Ovary (tissue), 3 donors: ENCODE measurements at regions not wholly inside any gene's neighbourhood (a gene's known extent, or its start where the extent isn't known, plus 50 kb on each side); places are given as distances from the start of the nearest gene placed in this dataset.

Experiments
- CTCF ChIP-seq, 3 donors: fragments of 450-650 bp in 2 of 3; fragments of 200-600 bp in 1 of 3; IDR thresholded peaks; one replicate each; pipeline versions ENCODE4 v1.5.1 to v1.8.0; 2016 to 2022; ENCODE audit warnings: antibody characterized with exemption in 3 of 3, mild to moderate bottlenecking in 1 of 3
- POLR2A ChIP-seq: fragments of 450-650 bp; IDR thresholded peaks from one replicate; pipeline ENCODE4 v1.6.1; 2017; ENCODE audit warnings: antibody characterized with exemption, mild to moderate bottlenecking, moderate library complexity
- donor health status: DM: no; HTN: no; CAD: no.

GRCh38 chr2:154580767-154581166, 117.7 kb upstream of the KCNJ3 start:
- TF ChIP-seq CTCF (IDR thresholded peaks at IDR 0.05) (no peak), POLR2A (no peak)
